Peyer's patch (tissue), 4 donors: ENCODE measurements at regions not wholly inside any gene's neighbourhood (a gene's known extent, or its start where the extent isn't known, plus 50 kb on each side); places are given as distances from the start of the nearest gene placed in this dataset.
"Not testable (repeated sequence)": the region's sequence is repeated elsewhere in the genome, so short reads cannot be mapped to it uniquely, and the experiment has no call there.

Experiments
- DNase-seq, 3 donors: peaks; one replicate each; pipeline ENCODE4 v3.0.0-alpha.2; 2017 to 2019
- H3K27ac ChIP-seq, 4 donors: fragments of 200-600 bp; sonication (generic); one replicate each; pipeline ENCODE4 v1.5.1; 2016 to 2019
- H3K27me3 ChIP-seq, 2 donors: fragments of 200-600 bp; sonication (generic); one replicate each; pipeline ENCODE4 v1.5.1; 2019
- H3K36me3 ChIP-seq, 3 donors: fragments of 200-600 bp; sonication (generic); one replicate each; pipeline ENCODE4 v1.5.1; 2016 to 2019
- H3K4me1 ChIP-seq, 4 donors: fragments of 200-600 bp; sonication (generic); one replicate each; pipeline ENCODE4 v1.5.1; 2016 to 2019
- H3K4me3 ChIP-seq, 4 donors: fragments of 200-600 bp; sonication (generic); 1 replicate in 3 of 4; 2 replicates in 1 of 4; pipeline ENCODE4 v1.5.1; 2016 to 2019; ENCODE audit warnings: mild to moderate bottlenecking in 1 of 4
- H3K9me3 ChIP-seq, 4 donors: fragments of 200-600 bp; sonication (generic); one replicate each; pipeline ENCODE4 v1.5.1; 2016 to 2019; ENCODE audit warnings: mild to moderate bottlenecking in 1 of 4
- POLR2A ChIP-seq, 2 donors: fragments of 450-650 bp; IDR thresholded peaks; one replicate each; pipeline ENCODE4 v1.5.1; 2017; ENCODE audit warnings: antibody characterized with exemption in 2 of 2, mild to moderate bottlenecking in 2 of 2, moderate library complexity in 2 of 2
- TF ChIP-seq, protein P1 (sequence below), 6 experiments: fragments of 450-650 bp in 4 of 6; fragments of 200-600 bp in 2 of 6; sonication (generic) in 1 of 6; IDR thresholded peaks; one replicate each; pipeline ENCODE4 v1.5.1; 2017 to 2019; ENCODE audit warnings: antibody characterized with exemption in 6 of 6, mild to moderate bottlenecking in 3 of 6, moderate library complexity in 1 of 6

GRCh38 chr4:19030048-19030447, 1008.5 kb upstream of the LCORL start:
- TF ChIP-seq, protein P1, sequence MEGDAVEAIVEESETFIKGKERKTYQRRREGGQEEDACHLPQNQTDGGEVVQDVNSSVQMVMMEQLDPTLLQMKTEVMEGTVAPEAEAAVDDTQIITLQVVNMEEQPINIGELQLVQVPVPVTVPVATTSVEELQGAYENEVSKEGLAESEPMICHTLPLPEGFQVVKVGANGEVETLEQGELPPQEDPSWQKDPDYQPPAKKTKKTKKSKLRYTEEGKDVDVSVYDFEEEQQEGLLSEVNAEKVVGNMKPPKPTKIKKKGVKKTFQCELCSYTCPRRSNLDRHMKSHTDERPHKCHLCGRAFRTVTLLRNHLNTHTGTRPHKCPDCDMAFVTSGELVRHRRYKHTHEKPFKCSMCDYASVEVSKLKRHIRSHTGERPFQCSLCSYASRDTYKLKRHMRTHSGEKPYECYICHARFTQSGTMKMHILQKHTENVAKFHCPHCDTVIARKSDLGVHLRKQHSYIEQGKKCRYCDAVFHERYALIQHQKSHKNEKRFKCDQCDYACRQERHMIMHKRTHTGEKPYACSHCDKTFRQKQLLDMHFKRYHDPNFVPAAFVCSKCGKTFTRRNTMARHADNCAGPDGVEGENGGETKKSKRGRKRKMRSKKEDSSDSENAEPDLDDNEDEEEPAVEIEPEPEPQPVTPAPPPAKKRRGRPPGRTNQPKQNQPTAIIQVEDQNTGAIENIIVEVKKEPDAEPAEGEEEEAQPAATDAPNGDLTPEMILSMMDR (IDR thresholded peaks at IDR 0.05): no peak
- no peak for TF ChIP-seq POLR2A (IDR thresholded peaks at IDR 0.05)
- H3K4me1 ChIP-seq: no peaks in the 10 kb centered on the region
- H3K4me3 ChIP-seq: no peak overlapping the region
- peaks cover 0 to 7% (median 0%) of the 10 kb centered on the region in 4 donors for H3K9me3 ChIP-seq
- no peaks in the 10 kb centered on the region for H3K27me3 ChIP-seq
- no peak overlapping the region for H3K27ac ChIP-seq
- DNase-seq: no peak
- no peaks in the 10 kb centered on the region for H3K36me3 ChIP-seq

DNA sequence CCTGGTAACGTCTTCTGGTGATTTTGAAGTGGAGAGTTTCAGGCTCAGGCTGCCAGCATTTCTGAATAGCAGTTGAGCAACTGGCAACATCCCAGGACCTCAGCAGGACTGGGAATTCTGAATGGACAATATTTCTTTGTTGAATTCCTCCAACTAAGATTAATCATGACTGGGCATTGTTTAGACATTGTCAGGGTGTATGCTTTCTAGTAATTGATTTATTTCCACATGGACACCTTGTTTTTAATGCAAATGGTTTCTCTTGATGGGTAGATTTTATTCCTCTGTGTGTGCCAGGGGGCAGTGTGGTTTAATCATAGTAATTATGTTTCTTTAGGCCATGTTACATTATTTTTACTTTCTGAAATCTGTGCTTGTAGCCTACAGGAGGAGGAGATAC, 1004.7 kb upstream of the LCORL start:
- H3K36me3 ChIP-seq: no peaks in the 10 kb centered on the region
- no peak overlapping the region for H3K4me3 ChIP-seq
- no peaks in the 10 kb centered on the region for H3K4me1 ChIP-seq
- TF ChIP-seq, protein P1 (IDR thresholded peaks at IDR 0.05): no peak
- TF ChIP-seq POLR2A (IDR thresholded peaks at IDR 0.05): no peak
- peaks cover 0 to 7% (median 0%) of the 10 kb centered on the region in 4 donors for H3K9me3 ChIP-seq
- no peaks in the 10 kb centered on the region for H3K27me3 ChIP-seq
- DNase-seq: no peak
- H3K27ac ChIP-seq: no peak overlapping the region

GRCh38 chr4:19025031-19025430, 1003.5 kb upstream of the LCORL start:
- no peaks in the 10 kb centered on the region for H3K36me3 ChIP-seq
- DNase-seq: no peak

DNA sequence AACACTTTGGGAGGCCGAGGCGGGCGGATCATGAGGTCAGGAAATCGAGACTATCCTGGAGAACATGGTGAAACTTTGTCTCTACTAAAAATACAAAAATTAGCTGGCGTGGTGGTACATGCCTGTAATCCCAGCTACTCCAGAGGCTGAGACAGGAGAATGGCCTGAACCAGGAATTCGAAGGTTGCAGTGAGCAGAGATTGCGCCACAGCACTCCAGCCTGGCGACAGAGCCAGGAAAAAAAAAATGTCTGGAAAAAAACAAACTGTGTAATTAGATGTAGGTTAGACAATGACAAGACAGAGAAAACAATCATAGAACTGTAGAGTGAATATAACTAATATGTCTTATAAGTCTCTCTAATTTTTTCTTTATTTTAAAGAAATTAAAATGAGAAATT, 1002.5 kb upstream of the LCORL start:
- Histone ChIP-seq H3K4me1 (no peaks in the 10 kb centered on the region), H3K27ac (no peak overlapping the region), H3K4me3 (no peak overlapping the region), H3K36me3 (no peaks in the 10 kb centered on the region), H3K27me3 (no peaks in the 10 kb centered on the region), H3K9me3 (no peaks in the 10 kb centered on the region)
- no peak for DNase-seq
- TF ChIP-seq, protein P1 (IDR thresholded peaks at IDR 0.05): no peak
- TF ChIP-seq POLR2A (IDR thresholded peaks at IDR 0.05): no peak

More at GRCh38 chr4:19025031-19025430, 1003.5 kb upstream of the LCORL start:
- H3K27ac ChIP-seq: no peak overlapping the region
- H3K9me3 ChIP-seq: peaks cover 0 to 4% (median 0%) of the 10 kb centered on the region in 4 donors
- no peak overlapping the region for H3K4me3 ChIP-seq
- H3K4me1 ChIP-seq: no peaks in the 10 kb centered on the region
- no peaks in the 10 kb centered on the region for H3K27me3 ChIP-seq
- TF ChIP-seq, protein P1 (IDR thresholded peaks at IDR 0.05): no peak
- no peak for TF ChIP-seq POLR2A (IDR thresholded peaks at IDR 0.05)

- Histone ChIP-seq H3K36me3 (no peaks in the 10 kb centered on the region), H3K4me1 (no peaks in the 10 kb centered on the region), H3K27me3 (no peaks in the 10 kb centered on the region), H3K4me3 (no peak overlapping the region), H3K27ac (no peak overlapping the region), H3K9me3 (no peaks in the 10 kb centered on the region)
- DNase-seq: no peak
- TF ChIP-seq, protein P1 (IDR thresholded peaks at IDR 0.05): no peak
Observed at GRCh38 chr4:19021617-19022016, 1000.1 kb upstream of the LCORL start.

DNA sequence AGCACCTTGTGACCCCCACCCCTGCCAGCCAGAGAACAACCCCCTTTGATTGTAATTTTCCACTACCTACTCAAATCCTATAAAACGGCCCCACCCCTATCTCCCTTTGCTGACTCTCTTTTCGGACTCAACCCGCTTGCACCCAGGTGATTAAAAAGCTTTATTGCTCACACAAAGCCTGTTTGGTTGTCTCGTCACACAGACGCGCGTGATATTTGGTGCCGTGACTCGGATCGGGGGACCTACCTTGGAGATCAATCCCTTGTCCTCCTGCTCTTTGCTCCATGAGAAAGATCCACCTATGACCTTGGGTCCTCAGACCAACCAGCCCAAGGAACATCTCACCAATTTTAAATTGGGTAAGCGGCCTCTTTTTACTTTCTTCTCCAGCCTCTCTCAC, 995.0 kb upstream of the LCORL start:
- not testable (repeated sequence) for H3K36me3 ChIP-seq, H3K27me3 ChIP-seq, H3K27ac ChIP-seq, DNase-seq, H3K4me3 ChIP-seq, H3K4me1 ChIP-seq, H3K9me3 ChIP-seq
